ENCODE measurements at regions not wholly inside any gene's neighbourhood (a gene's known extent, or its start where the extent isn't known, plus 50 kb on each side); places are given as distances from the start of the nearest gene placed in this dataset.

DNA sequence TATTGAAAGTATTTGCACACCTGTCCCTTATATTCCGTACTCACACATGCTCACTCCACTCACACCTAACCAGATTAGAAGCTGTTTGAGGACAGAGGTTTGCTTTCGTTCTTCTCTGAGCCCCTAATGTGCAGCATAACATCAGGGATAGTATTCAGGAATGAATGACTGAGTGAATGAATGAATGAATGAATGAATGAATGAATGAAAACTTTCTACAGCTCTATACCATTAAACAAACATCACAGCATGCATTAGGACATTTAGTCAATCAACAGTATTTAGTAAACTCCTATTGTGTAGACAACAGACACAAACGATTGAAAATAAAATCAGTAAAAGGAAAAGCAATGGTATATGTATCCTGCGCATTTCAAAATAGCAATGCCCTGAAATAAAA lies 212.7 kb downstream of the SHQ1 start:
- 82 to 85% methylated on average over 4 of the region's 4 CpGs for WGBS, 2 donors
- intact Hi-C loops (cut with DNase I): no loop called here
- Histone ChIP-seq H3K4me1 (no peaks in the 10 kb centered on the region), H3K9me3 (no peaks in the 10 kb centered on the region), H3K27me3 (no peaks in the 10 kb centered on the region), H3K4me3 (no peak overlapping the region), H3K36me3 (no peaks in the 10 kb centered on the region), H3K27ac (no peak overlapping the region)
- ATAC-seq (no peak), DNase-seq (no peak), FAIRE-seq (no peak)
- TF ChIP-seq, protein P1, sequence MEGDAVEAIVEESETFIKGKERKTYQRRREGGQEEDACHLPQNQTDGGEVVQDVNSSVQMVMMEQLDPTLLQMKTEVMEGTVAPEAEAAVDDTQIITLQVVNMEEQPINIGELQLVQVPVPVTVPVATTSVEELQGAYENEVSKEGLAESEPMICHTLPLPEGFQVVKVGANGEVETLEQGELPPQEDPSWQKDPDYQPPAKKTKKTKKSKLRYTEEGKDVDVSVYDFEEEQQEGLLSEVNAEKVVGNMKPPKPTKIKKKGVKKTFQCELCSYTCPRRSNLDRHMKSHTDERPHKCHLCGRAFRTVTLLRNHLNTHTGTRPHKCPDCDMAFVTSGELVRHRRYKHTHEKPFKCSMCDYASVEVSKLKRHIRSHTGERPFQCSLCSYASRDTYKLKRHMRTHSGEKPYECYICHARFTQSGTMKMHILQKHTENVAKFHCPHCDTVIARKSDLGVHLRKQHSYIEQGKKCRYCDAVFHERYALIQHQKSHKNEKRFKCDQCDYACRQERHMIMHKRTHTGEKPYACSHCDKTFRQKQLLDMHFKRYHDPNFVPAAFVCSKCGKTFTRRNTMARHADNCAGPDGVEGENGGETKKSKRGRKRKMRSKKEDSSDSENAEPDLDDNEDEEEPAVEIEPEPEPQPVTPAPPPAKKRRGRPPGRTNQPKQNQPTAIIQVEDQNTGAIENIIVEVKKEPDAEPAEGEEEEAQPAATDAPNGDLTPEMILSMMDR (IDR thresholded peaks at IDR 0.05): no peak

DNA sequence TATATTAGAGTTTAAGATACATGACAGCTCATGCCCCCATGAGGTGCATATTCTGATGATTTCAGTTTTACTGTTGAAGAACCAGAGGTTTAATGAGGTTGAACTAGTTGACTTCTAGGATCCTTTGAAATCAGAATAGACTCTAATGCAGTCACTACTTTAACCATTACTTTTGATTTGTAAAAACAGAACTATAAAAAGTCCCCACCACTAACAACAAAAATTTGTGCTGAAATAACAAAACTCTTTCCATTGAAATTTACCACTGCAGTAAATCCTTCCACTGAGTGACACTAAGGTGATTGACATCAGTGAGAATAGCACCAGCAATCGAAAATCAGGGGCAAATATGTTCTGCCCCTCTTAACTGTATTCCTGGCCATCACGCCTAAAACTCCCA lies 214.1 kb downstream of the SHQ1 start:
- Histone ChIP-seq H3K4me3 (no peak overlapping the region), H3K4me1 (peaks cover 0 to 3% (median 0%) of the 10 kb centered on the region in 3 donors), H3K36me3 (no peaks in the 10 kb centered on the region), H3K27ac (no peak overlapping the region), H3K27me3 (no peaks in the 10 kb centered on the region), H3K9me3 (no peaks in the 10 kb centered on the region)
- no peak for ATAC-seq
- no peak for DNase-seq
- WGBS, 2 donors: 82 to 91% methylated on average over 2 of the region's 2 CpGs
- no peak for FAIRE-seq
- TF ChIP-seq, protein P1 (IDR thresholded peaks at IDR 0.05): no peak
- intact Hi-C loops (cut with DNase I): no loop called here

- TF ChIP-seq, protein P1 (IDR thresholded peaks at IDR 0.05): no peak
These were observed 214.7 kb downstream of the SHQ1 start for GRCh38 chr3:72633534-72633933.

GRCh38 chr3:72633121-72633520 lies 215.1 kb downstream of the SHQ1 start:
- FAIRE-seq: no peak
- WGBS, 2 donors: 86 to 91% methylated on average over 4 of the region's 4 CpGs

More at GRCh38 chr3:72633534-72633933, 214.7 kb downstream of the SHQ1 start:
- Histone ChIP-seq H3K36me3 (no peaks in the 10 kb centered on the region), H3K4me3 (no peak overlapping the region), H3K27me3 (no peaks in the 10 kb centered on the region), H3K9me3 (no peaks in the 10 kb centered on the region), H3K27ac (no peak overlapping the region), H3K4me1 (peaks cover 0 to 3% (median 0%) of the 10 kb centered on the region in 3 donors)
- whole genome bisulfite sequencing, 2 donors: 91 to 96% methylated on average over 5 of the region's 5 CpGs
- DNase-seq (no peak), ATAC-seq (no peak), FAIRE-seq (no peak)
- intact Hi-C loops (cut with DNase I): no loop called here

GRCh38 chr3:72632129-72632528 lies 216.1 kb downstream of the SHQ1 start:
- FAIRE-seq: no peak
- intact Hi-C loops (cut with DNase I): no loop called here

More at GRCh38 chr3:72633121-72633520, 215.1 kb downstream of the SHQ1 start:
- intact Hi-C loops (cut with DNase I): no loop called here
- Histone ChIP-seq H3K9me3 (no peaks in the 10 kb centered on the region), H3K4me1 (peaks cover 0 to 3% (median 0%) of the 10 kb centered on the region in 3 donors), H3K36me3 (no peaks in the 10 kb centered on the region), H3K4me3 (no peak overlapping the region), H3K27me3 (no peaks in the 10 kb centered on the region), H3K27ac (no peak overlapping the region)
- TF ChIP-seq, protein P1 (IDR thresholded peaks at IDR 0.05): no peak
- no peak for DNase-seq
- no peak for ATAC-seq

More at GRCh38 chr3:72632129-72632528, 216.1 kb downstream of the SHQ1 start:
- 88 to 91% methylated on average over 5 of the region's 5 CpGs for WGBS, 2 donors
- Histone ChIP-seq H3K4me3 (no peak overlapping the region), H3K4me1 (peaks cover 0 to 6% (median 0%) of the 10 kb centered on the region in 3 donors), H3K27ac (no peak overlapping the region), H3K36me3 (no peaks in the 10 kb centered on the region), H3K9me3 (no peaks in the 10 kb centered on the region), H3K27me3 (no peaks in the 10 kb centered on the region)
- no peak for DNase-seq
- ATAC-seq: no peak
- TF ChIP-seq, protein P1 (IDR thresholded peaks at IDR 0.05): no peak
